IPS-20b (cell line): ENCODE measurements at regions not wholly inside any gene's neighbourhood (a gene's known extent, or its start where the extent isn't known, plus 50 kb on each side); places are given as distances from the start of the nearest gene placed in this dataset.

ENCODE experiments used
- H3K27ac ChIP-seq: one replicate; pipeline ENCODE4 v1.5.1; 2013; ENCODE audit warnings: low read length
- H3K27me3 ChIP-seq: 2 replicates; pipeline ENCODE4 v1.6.1; 2013; ENCODE audit warnings: mild to moderate bottlenecking, low read length, inconsistent platforms; ENCODE audit not compliant: insufficient read depth
- H3K36me3 ChIP-seq: 2 replicates; pipeline ENCODE4 v1.6.1; 2013; ENCODE audit warnings: low read depth, mild to moderate bottlenecking, inconsistent platforms, low read length, moderate library complexity; ENCODE audit not compliant: insufficient read depth
- H3K4me1 ChIP-seq: 2 replicates; pipeline ENCODE4 v1.6.1; 2013; ENCODE audit warnings: mild to moderate bottlenecking, control low read depth, inconsistent platforms, low read length, moderate library complexity; ENCODE audit not compliant: insufficient read depth
- H3K4me3 ChIP-seq: 2 replicates; pipeline ENCODE4 v1.5.1; 2013; ENCODE audit warnings: mild to moderate bottlenecking, low read length, inconsistent platforms
- H3K9ac ChIP-seq: 2 replicates; pipeline ENCODE4 v1.6.1; 2013; ENCODE audit warnings: low read depth, mild to moderate bottlenecking, inconsistent platforms, low read length, moderate library complexity
- H3K9me3 ChIP-seq: 2 replicates; pipeline ENCODE4 v1.6.1; 2013; ENCODE audit warnings: mild to moderate bottlenecking, low read depth, low read length, inconsistent platforms; ENCODE audit not compliant: insufficient read depth

DNA sequence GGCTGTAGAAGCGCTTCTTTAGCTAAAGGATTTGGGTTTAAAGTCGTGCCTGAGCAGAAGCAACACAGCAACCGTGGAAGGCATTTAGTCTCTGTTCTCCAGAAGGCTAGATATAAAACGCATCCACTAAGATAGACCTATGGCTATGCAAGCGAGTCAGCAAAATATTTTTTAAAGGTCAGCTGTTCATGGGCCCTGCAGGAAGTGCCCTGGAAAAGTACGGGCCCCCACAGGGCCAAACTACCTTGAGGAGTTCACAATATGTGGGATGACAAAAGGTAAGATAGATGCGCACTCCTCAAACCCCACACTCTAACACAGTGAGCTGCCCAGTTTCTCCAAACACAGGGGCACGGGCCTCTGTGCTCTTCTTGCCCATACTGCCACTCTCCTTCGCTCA lies 261.6 kb downstream of the VPS13C start:
- Histone ChIP-seq H3K27ac (no peak overlapping the region), H3K4me1 (no peaks in the 10 kb centered on the region), H3K36me3 (no peaks in the 10 kb centered on the region), H3K9ac (no peak overlapping the region), H3K4me3 (no peak overlapping the region), H3K9me3 (no peaks in the 10 kb centered on the region), H3K27me3 (no peaks in the 10 kb centered on the region)

GRCh38 chr15:61796056-61796455 lies 264.2 kb downstream of the VPS13C start:
- Histone ChIP-seq H3K4me1 (no peaks in the 10 kb centered on the region), H3K9ac (no peak overlapping the region), H3K27me3 (no peaks in the 10 kb centered on the region), H3K27ac (no peak overlapping the region), H3K9me3 (no peaks in the 10 kb centered on the region), H3K36me3 (no peaks in the 10 kb centered on the region), H3K4me3 (no peak overlapping the region)

GRCh38 chr15:61794881-61795280 lies 265.4 kb downstream of the VPS13C start:
- Histone ChIP-seq H3K4me1 (no peaks in the 10 kb centered on the region), H3K9ac (no peak overlapping the region), H3K4me3 (no peak overlapping the region), H3K27me3 (no peaks in the 10 kb centered on the region), H3K36me3 (no peaks in the 10 kb centered on the region), H3K27ac (no peak overlapping the region), H3K9me3 (no peaks in the 10 kb centered on the region)

DNA sequence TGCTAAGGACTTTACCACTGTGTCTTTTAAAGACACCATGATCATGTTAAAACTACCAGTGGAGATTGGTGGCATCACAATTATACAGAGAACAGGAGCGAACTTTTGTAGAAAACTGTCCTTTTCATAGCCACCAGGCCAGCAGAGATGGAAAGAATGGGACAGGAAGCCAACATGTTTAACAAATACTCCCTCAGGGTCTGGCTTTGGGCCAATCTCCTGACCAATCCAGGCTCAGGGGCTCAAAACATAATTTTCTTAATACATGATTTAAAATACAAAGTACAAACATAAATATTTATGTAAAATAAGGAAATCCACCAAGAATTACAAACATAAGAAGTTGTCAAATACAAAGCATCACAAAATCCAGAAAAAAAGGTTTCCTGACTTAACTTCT lies 266.0 kb downstream of the VPS13C start:
- Histone ChIP-seq H3K4me1 (no peaks in the 10 kb centered on the region), H3K4me3 (no peak overlapping the region), H3K27ac (no peak overlapping the region), H3K36me3 (no peaks in the 10 kb centered on the region), H3K9me3 (no peaks in the 10 kb centered on the region), H3K9ac (no peak overlapping the region), H3K27me3 (no peaks in the 10 kb centered on the region)

DNA sequence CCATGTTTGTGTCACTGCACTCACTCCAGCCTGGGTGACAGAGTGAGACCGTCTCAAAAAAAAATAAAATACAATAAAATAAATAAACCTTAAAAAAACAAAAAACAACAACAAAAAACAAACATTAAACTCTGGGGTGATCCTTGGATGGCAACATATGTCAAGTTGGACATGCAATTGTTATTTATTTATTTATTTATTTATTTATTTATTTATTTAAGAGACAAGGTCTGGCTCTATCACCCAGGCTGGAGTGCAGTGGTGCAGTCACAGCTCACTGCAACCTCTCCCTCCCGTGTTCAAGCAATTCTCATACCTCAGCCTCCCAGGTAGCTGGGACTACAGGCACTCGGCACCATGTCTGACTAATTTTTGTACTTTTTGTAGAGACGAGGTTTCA lies 275.5 kb downstream of the VPS13C start:
- H3K27me3 ChIP-seq, result no peaks in the 10 kb centered on the region
- H3K4me3 ChIP-seq, result no peak overlapping the region
- no peaks in the 10 kb centered on the region for H3K9me3 ChIP-seq
- H3K9ac ChIP-seq, result no peak overlapping the region
- H3K27ac ChIP-seq, result no peak overlapping the region
- H3K36me3 ChIP-seq, result no peaks in the 10 kb centered on the region
- no peaks in the 10 kb centered on the region for H3K4me1 ChIP-seq

- no peaks in the 10 kb centered on the region; the same call in 1 of the 2 replicates for H3K27me3 ChIP-seq
- no peak overlapping the region for H3K9ac ChIP-seq
- no peaks in the 10 kb centered on the region for H3K9me3 ChIP-seq
- no peaks in the 10 kb centered on the region for H3K36me3 ChIP-seq
- no peak overlapping the region for H3K27ac ChIP-seq
- H3K4me3 ChIP-seq, result no peak overlapping the region
- no peaks in the 10 kb centered on the region for H3K4me1 ChIP-seq
Measured at GRCh38 chr15:61780278-61780980, 279.8 kb downstream of the VPS13C start.

GRCh38 chr15:61777689-61778088 lies 282.6 kb downstream of the VPS13C start:
- Histone ChIP-seq H3K27me3 (no peaks in the 10 kb centered on the region; the same call in 1 of the 2 replicates), H3K4me3 (no peak overlapping the region), H3K4me1 (no peaks in the 10 kb centered on the region), H3K9me3 (no peaks in the 10 kb centered on the region), H3K9ac (no peak overlapping the region), H3K27ac (no peak overlapping the region), H3K36me3 (no peaks in the 10 kb centered on the region)

DNA sequence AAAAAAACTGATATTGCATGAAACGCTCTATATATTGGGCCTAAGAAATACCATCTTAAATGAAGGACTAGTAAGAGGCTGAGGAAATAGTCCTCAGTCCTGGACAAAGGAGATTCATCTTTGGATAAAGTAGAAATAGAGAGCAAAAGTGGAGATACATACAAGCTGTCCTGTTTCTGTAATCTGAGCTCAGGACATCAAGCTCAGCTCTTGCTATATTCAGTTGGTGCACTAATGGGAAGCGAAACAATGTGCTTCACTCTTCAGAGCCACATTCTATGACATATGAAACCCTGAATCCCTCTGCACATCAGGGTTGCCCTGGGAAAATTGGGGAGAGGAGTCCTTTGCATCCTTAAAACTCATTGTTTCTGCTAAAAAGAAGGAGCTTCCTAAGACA lies 290.7 kb downstream of the VPS13C start:
- Histone ChIP-seq H3K4me3 (no peak overlapping the region), H3K4me1 (no peaks in the 10 kb centered on the region), H3K9ac (no peak overlapping the region), H3K9me3 (no peaks in the 10 kb centered on the region), H3K27me3 (no peaks in the 10 kb centered on the region), H3K27ac (no peak overlapping the region), H3K36me3 (no peaks in the 10 kb centered on the region)

DNA sequence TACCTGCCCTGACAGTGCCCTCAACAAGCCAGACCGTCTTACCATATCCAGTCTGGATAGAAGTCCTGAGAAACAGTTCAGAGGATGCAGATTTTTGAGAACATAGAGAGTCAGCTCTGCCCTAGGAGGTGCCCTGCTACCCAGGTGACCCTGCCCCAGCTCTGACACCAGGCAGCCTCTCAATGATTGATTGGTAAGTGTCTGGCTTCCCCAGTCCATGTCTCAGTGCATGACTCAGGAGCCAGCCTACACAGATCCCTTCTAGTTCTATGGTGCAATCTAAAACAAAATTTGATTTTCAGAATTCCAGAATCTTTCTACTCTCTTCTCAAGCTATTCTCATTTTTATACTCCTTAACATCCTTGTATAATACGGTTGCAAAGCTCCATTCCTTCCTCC lies 292.1 kb downstream of the VPS13C start:
- Histone ChIP-seq H3K27ac (no peak overlapping the region), H3K27me3 (no peaks in the 10 kb centered on the region), H3K9ac (no peak overlapping the region)

GRCh38 chr15:61764981-61765380 lies 295.3 kb downstream of the VPS13C start:
- Histone ChIP-seq H3K9ac (no peak overlapping the region), H3K27ac (no peak overlapping the region), H3K4me1 (no peaks in the 10 kb centered on the region), H3K36me3 (no peaks in the 10 kb centered on the region), H3K9me3 (no peaks in the 10 kb centered on the region), H3K4me3 (no peak overlapping the region), H3K27me3 (no peaks in the 10 kb centered on the region)

More for the DNA sequence above, 292.1 kb downstream of the VPS13C start:
- no peak overlapping the region for H3K4me3 ChIP-seq
- no peaks in the 10 kb centered on the region for H3K4me1 ChIP-seq
- H3K9me3 ChIP-seq, result no peaks in the 10 kb centered on the region
- H3K36me3 ChIP-seq, result no peaks in the 10 kb centered on the region

DNA sequence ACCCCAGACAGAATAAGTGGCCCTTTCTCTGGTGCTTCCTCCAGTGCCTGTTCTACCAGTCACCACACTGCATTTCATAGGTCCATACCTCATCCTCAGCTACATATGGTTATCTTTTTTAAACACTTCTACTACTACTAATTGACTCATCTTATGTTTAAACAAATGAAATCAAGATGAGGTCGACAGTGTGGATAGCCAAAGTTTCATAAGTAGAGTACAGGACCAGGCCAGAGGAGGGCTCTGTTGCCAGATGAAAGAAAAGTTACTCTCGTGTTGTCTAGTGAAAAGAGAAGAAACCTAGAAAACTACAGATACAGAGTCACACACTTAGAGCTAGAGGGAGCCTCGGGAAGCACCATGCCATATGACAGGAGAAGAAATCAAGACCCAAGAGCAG lies 296.1 kb downstream of the VPS13C start:
- H3K27ac ChIP-seq, result no peak overlapping the region
- no peaks in the 10 kb centered on the region for H3K27me3 ChIP-seq
- H3K36me3 ChIP-seq, result no peaks in the 10 kb centered on the region
- H3K4me3 ChIP-seq, result no peak overlapping the region
- no peaks in the 10 kb centered on the region for H3K9me3 ChIP-seq
- no peak overlapping the region for H3K9ac ChIP-seq
- H3K4me1 ChIP-seq, result no peaks in the 10 kb centered on the region

GRCh38 chr15:61762676-61763075 lies 297.6 kb downstream of the VPS13C start:
- no peak overlapping the region for H3K4me3 ChIP-seq
- no peaks in the 10 kb centered on the region for H3K36me3 ChIP-seq
- H3K4me1 ChIP-seq, result no peaks in the 10 kb centered on the region
- no peak overlapping the region for H3K27ac ChIP-seq
- no peak overlapping the region for H3K9ac ChIP-seq
- H3K9me3 ChIP-seq, result no peaks in the 10 kb centered on the region
- H3K27me3 ChIP-seq, result no peaks in the 10 kb centered on the region
